Fibroblast of skin of abdomen (primary cell): ENCODE measurements at regions not wholly inside any gene's neighbourhood (a gene's known extent, or its start where the extent isn't known, plus 50 kb on each side); places are given as distances from the start of the nearest gene placed in this dataset.

ENCODE experiments used
- DNase-seq: peaks from one replicate; pipeline ENCODE4 v3.0.0-alpha.2; 2013

DNA sequence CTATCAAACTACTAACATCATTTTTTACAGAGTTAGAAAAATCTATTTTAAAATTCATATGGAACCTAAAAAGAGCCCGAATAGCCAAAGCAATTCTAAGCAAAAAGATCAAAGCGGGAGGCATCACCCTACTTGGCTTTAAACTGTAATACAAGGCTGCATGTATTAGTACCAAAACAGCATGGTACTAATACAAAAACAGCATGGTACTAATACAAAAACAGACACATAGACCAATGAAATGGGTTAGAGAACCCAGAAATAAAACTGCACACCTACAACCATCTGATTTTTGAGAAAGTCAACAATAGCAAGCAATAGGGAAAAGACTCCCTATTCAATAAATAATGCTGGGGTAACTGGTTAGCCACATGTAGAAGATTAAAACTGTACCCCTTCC is 640.7 kb downstream of the IRS1 start:
- DNase-seq: no peak

DNA sequence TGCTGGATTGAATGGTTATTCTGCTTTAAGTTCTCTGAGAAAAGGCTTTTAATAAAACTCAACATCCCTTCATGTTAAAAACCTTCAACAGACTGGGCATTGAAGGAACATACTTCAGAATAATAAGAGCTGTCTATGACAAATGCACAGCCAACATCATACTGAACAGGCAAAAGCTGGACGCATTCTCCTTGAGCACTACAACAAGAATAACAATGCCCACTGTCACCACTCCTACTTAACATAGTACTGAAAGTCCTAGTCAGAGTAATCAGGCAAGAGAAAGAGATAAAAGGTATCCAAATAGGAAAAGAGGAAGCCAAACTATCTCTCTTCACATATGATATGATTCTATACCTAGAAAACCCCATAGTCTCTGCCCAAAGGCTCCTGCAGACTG is 641.4 kb downstream of the IRS1 start:
- no peak for DNase-seq

DNA sequence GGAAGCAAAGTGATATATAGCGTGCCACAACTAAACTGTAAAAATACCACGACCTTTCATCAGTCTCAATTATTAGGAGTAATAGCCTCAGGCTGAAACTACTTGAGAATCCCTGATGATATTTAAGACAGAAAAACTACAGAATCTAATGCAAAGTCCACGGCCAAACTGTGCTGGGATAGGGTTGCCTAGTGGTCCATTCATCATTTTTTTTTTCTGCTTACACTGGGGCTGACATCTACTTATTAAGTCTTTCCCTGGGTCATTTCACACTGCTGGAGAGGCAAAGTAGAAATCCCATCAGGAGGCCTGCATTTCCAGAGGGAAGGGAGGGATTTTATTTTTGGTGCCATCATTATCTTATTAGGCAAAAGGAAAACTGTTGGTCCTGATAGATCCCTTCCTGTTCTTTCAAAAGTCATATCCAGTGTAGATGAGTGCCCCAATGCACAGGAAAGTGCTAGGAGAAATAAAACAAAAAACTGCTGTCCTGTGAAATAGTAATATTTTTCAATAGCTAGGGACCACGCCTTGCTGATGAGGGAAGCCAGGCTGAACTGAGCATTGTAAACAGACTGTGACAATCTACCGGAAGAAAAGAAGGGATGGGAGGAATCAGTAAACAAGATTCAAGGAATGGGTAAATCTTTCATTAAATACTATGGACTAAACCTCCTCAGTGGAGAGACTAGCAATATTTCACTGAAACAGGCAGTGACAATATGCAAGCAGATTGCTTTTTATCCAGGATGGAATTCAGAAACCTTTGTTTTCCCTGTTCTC is 644.3 kb downstream of the IRS1 start:
- no peak for DNase-seq

DNA sequence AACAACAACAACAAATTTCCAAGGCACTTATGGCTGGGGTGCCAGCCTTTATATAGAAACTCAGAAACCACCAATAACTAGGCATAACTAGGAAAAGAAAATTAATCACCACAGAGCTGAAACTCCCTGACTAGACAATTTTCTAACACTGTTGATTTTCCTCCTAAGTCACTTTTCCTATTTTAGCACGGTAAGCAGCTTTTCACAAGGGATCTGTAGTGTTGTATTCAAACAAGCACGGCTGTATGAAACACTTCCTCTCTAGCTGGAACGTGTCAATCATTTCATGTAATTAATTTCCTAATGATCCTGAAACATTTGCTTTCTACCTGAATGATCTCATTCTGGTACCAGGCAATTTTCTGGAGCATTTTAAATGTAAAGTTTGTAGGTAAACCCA is 645.0 kb downstream of the IRS1 start:
- DNase-seq: no peak

GRCh38 chr2:226153553-226153952 is 646.1 kb downstream of the IRS1 start:
- no peak for DNase-seq

GRCh38 chr2:226151157-226151556 is 648.5 kb downstream of the IRS1 start:
- DNase-seq: no peak

DNA sequence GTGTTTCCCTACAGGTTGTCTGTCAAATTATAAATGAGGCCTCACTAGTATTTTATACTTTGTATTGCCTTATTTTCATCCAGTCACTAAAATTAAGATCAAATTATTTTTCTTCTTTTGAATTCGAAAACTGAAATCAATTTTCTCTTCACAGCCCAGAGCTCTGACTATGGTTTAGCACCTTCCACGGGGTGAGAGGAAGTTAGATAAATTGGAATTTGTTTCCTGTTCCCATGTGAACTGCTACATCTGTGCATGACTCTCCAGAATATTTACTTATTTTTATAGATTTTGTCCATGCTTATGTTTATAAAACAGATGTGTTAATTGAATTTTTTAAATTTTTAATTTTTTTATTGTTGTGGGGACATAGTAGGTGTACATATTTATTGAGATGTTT is 656.5 kb downstream of the IRS1 start:
- DNase-seq: no peak

- no peak for DNase-seq
These were observed 657.2 kb downstream of the IRS1 start for GRCh38 chr2:226142463-226142862.

- no peak for DNase-seq
These were observed 659.0 kb downstream of the IRS1 start for GRCh38 chr2:226140594-226140993.

DNA sequence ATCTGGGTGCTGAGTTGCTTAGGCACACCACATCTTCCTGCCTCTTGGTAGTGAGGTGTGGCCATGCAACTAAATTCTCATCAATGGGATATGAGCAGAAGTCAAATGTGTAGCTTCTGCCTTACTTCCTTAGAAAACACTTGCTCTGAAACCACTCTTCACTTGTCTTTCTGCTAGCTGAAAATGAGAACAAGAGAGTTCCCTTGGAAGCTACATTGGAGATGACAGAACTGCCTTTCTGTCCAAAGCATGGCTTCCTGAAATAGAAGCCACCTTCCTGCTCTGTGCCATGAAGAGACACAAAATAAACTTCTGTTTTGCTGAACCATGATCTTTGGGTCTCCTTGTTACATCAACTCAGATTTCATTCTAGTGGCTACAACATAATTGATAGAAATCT is 659.9 kb downstream of the IRS1 start:
- DNase-seq: no peak

- peak; percentile 21 for DNase-seq
These were observed 662.3 kb downstream of the IRS1 start for GRCh38 chr2:226137201-226137811.

DNA sequence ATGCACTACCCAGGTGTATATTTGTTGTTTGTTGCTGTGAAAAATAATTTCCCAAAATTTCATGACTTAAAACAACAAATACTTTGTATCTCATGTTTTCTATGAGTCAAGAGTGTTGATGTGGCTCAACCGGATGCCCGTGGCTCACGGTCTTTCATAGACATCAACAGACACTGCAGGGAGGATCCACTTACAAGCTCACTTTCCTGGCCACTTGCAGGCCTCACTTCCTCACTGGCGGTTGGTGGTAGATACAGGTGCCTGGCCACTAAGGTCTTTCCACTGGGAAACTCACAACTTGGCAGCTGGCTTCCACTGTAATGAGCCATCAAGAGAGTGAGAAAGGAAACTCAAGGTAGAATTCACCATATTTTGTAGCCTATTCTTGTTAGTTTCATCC is 662.9 kb downstream of the IRS1 start:
- DNase-seq: no peak

DNA sequence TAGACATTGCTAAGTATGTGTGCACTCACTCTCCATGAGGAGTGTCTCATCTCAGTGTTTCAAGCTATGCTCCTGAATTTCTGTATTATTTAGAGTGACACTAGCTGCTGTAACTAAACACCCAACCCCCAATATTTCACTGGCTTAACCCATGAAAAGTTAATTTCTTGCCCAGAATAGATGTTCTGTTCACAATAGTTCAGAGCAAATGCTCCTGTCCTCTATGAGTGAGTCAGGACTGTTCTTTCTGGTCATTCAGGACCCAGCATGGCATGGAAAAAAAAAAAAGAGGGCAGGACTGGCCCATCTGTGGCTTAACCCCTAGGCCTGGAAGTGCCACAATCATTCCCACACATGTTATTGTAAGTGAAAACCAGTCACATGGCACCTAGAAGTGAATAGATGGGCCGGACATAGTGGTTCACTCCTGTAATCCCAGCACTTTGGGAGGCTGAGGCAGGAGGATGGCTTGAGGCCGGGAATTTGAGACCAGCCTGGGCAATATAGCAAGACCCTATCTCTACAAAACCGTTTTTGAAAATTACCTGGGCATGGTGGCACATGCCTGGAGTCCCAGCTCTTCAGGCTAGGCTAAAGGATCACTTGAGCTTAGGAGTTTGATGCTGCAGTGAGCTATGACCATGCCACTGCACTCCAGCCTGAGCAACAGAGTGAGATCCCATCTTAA is 663.6 kb downstream of the IRS1 start:
- no peak for DNase-seq

GRCh38 chr2:226132323-226133215 is 667.1 kb downstream of the IRS1 start:
- DNase-seq: no peak

DNA sequence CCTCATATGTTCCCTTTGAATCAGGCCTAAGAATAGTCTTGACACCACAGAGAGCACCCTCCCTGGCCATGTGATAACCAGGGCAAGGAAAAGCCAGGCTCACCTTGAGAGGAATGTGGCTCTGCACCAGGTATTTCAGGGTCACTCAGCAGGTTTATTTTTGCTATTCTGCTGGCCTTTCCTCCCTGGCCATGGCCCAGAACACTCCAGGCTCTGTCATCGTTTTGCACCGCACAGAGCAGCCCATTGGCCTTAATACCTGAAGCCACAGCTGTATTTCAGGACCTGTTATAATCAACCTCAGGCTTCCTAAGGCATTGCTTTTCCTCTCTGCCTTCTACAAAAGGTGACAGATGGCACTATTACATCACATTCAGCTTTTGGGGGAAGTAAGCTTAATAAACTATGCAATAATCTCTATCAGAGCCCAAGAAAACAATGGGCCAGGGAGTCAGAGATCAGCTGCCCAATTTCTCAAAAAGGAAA is 668.3 kb downstream of the IRS1 start:
- no peak for DNase-seq

DNA sequence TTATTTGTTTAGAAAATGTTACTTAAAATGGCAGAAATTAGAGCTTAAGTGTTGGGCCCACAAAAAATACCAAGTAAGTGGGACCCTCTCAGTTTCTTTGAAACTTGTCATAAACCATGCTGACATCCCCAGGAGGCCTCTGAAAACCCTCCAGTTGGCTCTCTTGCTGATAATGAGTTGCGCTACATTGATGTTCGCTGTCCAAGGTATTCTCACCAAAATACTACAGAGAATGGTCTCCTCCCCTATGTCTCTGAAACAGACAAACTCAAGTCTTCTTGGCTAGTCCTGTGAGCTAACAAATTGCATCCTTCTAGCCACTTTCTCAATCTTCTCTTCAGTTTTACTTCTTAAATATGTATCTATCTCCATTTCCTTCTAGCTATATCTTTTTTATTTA is 669.4 kb downstream of the IRS1 start:
- DNase-seq: peak; percentile 29

DNA sequence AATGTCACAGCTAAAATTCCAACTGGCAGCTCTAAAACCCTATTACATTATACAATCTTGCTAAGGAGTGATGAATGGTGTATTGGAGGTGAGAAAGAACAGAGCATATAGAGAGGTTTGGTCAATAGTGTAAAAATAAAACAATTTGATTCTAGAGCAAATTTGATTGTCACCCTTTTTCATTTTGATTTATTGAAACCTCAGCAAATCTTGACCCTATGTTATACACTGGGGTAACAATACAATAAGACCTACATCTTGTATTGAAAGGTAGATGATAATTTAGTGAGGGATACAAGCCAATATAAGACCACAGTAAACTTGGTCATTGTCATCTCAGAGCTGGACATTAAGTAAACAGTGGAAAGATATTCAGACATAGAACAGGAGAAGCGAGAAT is 671.9 kb downstream of the IRS1 start:
- no peak for DNase-seq

DNA sequence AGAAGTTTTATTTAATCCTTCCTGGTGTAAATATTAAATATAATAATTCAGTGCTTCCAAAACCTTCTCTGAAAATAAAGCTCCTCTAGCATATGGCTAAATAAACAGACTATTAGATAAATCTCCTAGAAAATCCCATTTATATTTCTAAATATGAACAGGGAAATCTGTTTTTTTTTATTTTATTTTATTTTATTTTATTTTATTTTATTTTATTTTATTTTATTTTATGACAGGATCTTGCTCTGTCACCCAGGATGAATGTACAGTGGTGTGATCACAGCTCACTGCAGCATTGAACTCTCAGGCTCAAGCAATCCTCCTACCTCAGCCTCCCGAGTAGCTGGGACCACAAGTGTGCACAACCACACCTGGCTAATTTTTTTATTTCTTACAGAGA is 673.5 kb downstream of the IRS1 start:
- no peak for DNase-seq

DNA sequence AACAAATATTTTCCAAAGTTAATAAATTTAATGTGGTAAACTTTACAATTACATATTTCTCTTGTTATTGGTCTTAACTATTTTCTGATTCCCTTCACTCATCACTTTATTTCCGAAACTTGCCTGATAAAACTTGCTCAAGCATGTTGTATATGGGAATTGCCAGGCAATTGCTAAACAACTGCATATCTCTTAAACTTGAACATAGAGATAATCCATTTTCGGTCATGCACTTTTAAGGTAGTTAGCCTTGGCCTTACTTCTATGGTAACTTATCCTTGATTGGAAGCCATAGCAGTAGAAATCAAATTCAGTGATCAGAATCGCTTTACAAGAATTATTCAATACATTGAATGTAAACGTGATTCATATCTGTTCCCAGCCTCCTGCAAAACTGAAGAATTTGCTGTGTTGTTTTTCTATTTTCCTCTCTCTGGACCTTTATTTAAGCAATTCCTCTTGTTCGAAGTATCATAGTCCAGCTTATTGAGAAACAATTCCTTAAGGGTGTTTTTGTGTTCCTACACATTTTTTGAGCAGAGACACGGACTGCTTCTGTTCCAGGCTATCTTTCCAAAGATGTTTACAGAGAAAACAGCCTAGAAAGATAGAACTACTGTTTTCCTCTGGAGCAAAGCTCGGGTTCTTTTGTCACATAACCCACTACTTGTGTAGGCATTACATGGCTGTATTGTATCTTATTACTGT is 674.3 kb downstream of the IRS1 start:
- DNase-seq: no peak

DNA sequence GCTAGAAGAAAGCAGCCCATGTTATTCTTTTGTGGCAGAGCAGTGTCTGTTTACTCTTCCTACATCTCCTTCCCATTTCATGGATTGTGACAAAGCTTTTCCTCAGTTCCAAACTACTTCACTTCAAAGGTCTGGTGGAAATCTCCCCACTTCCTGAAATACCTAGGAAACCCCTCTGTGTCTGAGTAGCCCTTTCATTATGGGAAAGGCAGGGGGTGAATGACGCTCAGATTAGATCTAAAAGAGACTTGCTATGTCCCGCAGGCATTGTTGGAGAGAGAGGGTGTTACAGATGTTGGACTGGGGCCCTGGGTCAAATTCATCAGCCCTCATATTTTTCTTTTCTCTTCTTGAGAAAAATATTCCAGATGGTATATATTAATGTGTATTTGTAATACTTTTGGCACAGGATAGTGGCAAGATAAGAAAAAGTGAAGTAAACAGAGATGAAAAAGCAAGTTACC is 675.0 kb downstream of the IRS1 start:
- no peak for DNase-seq

DNA sequence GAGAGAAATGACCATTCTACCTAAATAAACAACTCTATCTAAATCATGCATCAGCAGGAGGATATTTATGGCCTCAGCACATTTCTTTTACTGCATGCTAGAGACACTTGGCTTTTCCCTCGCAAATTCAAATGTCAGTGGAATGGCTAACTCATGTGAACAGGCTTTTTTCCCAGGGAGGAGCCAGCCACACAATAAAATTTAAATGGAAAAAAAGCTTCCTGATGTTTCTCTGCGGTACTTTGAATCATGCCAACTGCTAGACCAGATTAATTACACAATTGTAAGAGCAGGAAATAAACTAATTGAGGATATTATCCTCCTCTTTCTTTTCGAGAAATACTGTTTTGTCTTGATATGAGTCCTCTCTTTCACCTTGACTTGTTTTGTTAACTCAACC is 676.3 kb downstream of the IRS1 start:
- peak; percentile 15 for DNase-seq

GRCh38 chr2:226122041-226122440 is 677.6 kb downstream of the IRS1 start:
- no peak for DNase-seq
